ENCODE measurements at regions not wholly inside any gene's neighbourhood (a gene's known extent, or its start where the extent isn't known, plus 50 kb on each side); places are given as distances from the start of the nearest gene placed in this dataset.

DNA sequence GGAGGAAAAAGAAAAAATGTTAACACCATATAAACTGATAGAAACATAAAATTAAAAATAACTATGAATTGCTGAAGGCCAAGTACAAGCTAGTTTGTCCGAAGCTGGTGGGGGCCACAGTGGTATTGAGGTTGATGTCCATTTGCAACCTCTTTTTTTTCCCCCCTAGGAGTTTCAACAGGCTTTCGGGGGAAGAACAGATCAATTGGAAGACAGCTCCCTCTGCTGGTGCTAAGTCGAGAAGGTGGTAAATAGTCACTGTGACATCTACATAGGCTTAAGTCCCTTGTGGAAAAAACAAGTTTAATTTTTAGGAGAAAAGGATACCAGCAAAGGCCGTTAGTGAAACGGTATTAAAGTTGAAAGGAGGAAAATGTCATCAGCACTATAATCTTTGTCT is 115.7 kb upstream of the ZXDA start:
- Histone ChIP-seq H3K4me1 (replicated peaks in 1 of 2; ENCODE audit: control insufficient read depth in 2 of 2, insufficient read depth in 2 of 2, low read length in 2 of 2) (no peaks in the 10 kb centered on the region), H3K27me3 (ENCODE audit: control insufficient read depth in 2 of 2, insufficient read depth in 2 of 2, low read length in 2 of 2) (no peaks in the 10 kb centered on the region), H3K4me2 (ENCODE audit: insufficient read depth, low read length) (no peak overlapping the region), H3K9ac (ENCODE audit: insufficient read depth in 1 of 2, low read depth in 2 of 2, low read length in 2 of 2) (no peak overlapping the region), H3K9me1 (ENCODE audit: control insufficient read depth, insufficient read depth, low read length) (no peaks in the 10 kb centered on the region), H3K27ac (ENCODE audit: extremely low read depth, low read depth, low read length) (no peak overlapping the region), H3K36me3 (ENCODE audit: control insufficient read depth, insufficient read depth, low read length) (no peaks in the 10 kb centered on the region), H2AFZ (ENCODE audit: low read depth, low read length) (no peak overlapping the region), H3K9me3 (replicated peaks; ENCODE audit: control insufficient read depth, insufficient read depth, low read depth, low read length) (no peaks in the 10 kb centered on the region), H3K4me3 (no peak overlapping the region), H3K79me2 (ENCODE audit: control insufficient read depth, insufficient read depth, low read length) (no peaks in the 10 kb centered on the region), H4K20me1 (replicated peaks; ENCODE audit: control insufficient read depth, insufficient read depth, low read length) (no peaks in the 10 kb centered on the region)
- ChIA-PET CTCF (ENCODE audit: low intra/inter-chr PET ratio) (interaction anchor here (0.7 kb wide), 1 partner anchor 204 kb away, joined by 3 read pairs; no protein-coding TSS in a partner anchor), POLR2A (no interaction called here)
- DNase-seq (ENCODE audit: extremely low read depth in 1 of 4, low spot score in 3 of 4) (peak; percentile 5 to 24 (median 6)), ATAC-seq (no peak; the same call in 2 of the 3 replicates), FAIRE-seq (no peak)
- TF ChIP-seq NBN (IDR thresholded peaks at IDR 0.05; ENCODE audit: low read depth) (no peak), ZSCAN29 (IDR thresholded peaks at IDR 0.05) (no peak), KAT8 (IDR thresholded peaks at IDR 0.05; ENCODE audit: low read depth) (no peak), SMC3 (conservative IDR thresholded peaks at IDR 0.05; ENCODE audit: insufficient read depth, low read depth, low read length) (0 out of 2 replicates have a peak, but pooled peaks have one; percentile 8), CBFA2T3 (IDR thresholded peaks at IDR 0.05) (no peak), NFE2L1 (tag; IDR thresholded peaks at IDR 0.05; ENCODE audit: borderline replicate concordance, low read depth) (no peak), SRSF9 (IDR thresholded peaks at IDR 0.05; ENCODE audit: borderline replicate concordance, low read depth, low read length) (no peak), DDX20 (tag; IDR thresholded peaks at IDR 0.05; ENCODE audit: low read depth) (no peak), ELF1 (tag; IDR thresholded peaks at IDR 0.05) (no peak), RUNX1 (IDR thresholded peaks at IDR 0.05; ENCODE audit: low read depth) (no peak), SRF (CRISPR knock-in tag; IDR thresholded peaks at IDR 0.05) (no peak), ERF (CRISPR knock-in tag; IDR thresholded peaks at IDR 0.05) (no peak), RBM14 (IDR thresholded peaks at IDR 0.05; ENCODE audit: borderline replicate concordance, insufficient read depth, low read depth, low read length) (no peak), ZFPM2 (CRISPR knock-in tag; IDR thresholded peaks at IDR 0.05) (no peak), ZC3H8 (IDR thresholded peaks at IDR 0.05) (no peak), RAD21 (CRISPR knock-in tag; conservative IDR thresholded peaks at IDR 0.05 in 1 of 2, IDR thresholded peaks at IDR 0.05 in 1 of 2) (peak in 1 of 2 experiments; percentile 23; a peak in 1 of 4 replicates), U2AF2 (optimal IDR thresholded peaks at IDR 0.05; ENCODE audit: low read depth, low read length) (no peak)
- TF ChIP-seq, protein P1, sequence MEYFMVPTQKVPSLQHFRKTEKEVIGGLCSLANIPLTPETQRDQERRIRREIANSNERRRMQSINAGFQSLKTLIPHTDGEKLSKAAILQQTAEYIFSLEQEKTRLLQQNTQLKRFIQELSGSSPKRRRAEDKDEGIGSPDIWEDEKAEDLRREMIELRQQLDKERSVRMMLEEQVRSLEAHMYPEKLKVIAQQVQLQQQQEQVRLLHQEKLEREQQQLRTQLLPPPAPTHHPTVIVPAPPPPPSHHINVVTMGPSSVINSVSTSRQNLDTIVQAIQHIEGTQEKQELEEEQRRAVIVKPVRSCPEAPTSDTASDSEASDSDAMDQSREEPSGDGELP (CRISPR knock-in tag; IDR thresholded peaks at IDR 0.05; ENCODE audit: borderline replicate concordance) = no peak
- TF ChIP-seq, protein P2, sequence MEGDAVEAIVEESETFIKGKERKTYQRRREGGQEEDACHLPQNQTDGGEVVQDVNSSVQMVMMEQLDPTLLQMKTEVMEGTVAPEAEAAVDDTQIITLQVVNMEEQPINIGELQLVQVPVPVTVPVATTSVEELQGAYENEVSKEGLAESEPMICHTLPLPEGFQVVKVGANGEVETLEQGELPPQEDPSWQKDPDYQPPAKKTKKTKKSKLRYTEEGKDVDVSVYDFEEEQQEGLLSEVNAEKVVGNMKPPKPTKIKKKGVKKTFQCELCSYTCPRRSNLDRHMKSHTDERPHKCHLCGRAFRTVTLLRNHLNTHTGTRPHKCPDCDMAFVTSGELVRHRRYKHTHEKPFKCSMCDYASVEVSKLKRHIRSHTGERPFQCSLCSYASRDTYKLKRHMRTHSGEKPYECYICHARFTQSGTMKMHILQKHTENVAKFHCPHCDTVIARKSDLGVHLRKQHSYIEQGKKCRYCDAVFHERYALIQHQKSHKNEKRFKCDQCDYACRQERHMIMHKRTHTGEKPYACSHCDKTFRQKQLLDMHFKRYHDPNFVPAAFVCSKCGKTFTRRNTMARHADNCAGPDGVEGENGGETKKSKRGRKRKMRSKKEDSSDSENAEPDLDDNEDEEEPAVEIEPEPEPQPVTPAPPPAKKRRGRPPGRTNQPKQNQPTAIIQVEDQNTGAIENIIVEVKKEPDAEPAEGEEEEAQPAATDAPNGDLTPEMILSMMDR (IDR thresholded peaks at IDR 0.05 in 2 of 3, conservative IDR thresholded peaks at IDR 0.05 in 1 of 3; ENCODE audit: insufficient read depth in 2 of 3, low read depth in 1 of 3, low read length in 3 of 3) = peak in 2 of 3 experiments; percentile 35 to 38; a peak in 2 of 6 replicates
- 3% methylated on average over 4 of the region's 5 CpGs for WGBS (ENCODE audit: insufficient coverage, low coverage, missing lambda C conversion rate)
- intact Hi-C loops (cut with micrococcal nuclease) = loop anchor here (5.0 kb wide), 1 partner anchor 204 kb away; no protein-coding TSS in a partner anchor
- BruUV-seq (replicated peaks) = no TSS peak
- in situ Hi-C loops (cut with MboI) = no loop called here
